GM12865 (cell line): ENCODE measurements at regions not wholly inside any gene's neighbourhood (a gene's known extent, or its start where the extent isn't known, plus 50 kb on each side); places are given as distances from the start of the nearest gene placed in this dataset.

Experiments
- DNase-seq: peaks from one replicate; pipeline ENCODE4 v3.0.0; 2010; ENCODE audit warnings: low read depth
- H3K4me3 ChIP-seq: 2 replicates; pipeline ENCODE4 v1.5.1; 2011; ENCODE audit warnings: mild to moderate bottlenecking, low read depth, low read length, control low read depth
- CTCF ChIP-seq: IDR thresholded peaks from 2 replicates; pipeline ENCODE4 v1.5.1; 2011; ENCODE audit warnings: low read length, control low read depth, low read depth, inconsistent platforms; ENCODE audit not compliant: insufficient read depth; ENCODE audit errors: missing control alignments

DNA sequence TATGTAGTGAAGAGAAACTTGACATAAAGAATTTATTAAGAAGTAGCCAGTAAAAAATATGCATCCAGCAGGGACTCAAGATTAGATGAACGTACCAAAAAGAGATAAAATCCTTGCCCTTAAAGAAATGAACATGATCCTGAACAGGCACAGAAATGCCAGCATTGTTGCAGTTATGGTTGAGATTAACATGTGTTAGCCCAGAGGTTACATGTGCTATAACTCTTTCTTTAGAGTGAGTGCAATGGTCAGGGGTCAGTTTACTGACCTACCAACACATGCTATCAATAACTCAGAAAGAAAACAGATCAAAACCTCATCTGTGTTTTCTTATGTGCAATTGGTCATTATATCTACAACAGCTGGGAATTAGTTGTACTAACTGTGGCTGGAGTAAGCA, 166.1 kb upstream of the NDST3 start:
- TF ChIP-seq CTCF = no peak
- no peak overlapping the region for H3K4me3 ChIP-seq
- DNase-seq = no peak

- DNase-seq = no peak
- no peak for TF ChIP-seq CTCF
- no peak overlapping the region for H3K4me3 ChIP-seq
These were observed 160.5 kb upstream of the NDST3 start for GRCh38 chr4:117873779-117874178.

GRCh38 chr4:117874216-117874615, 160.1 kb upstream of the NDST3 start:
- no peak for TF ChIP-seq CTCF
- DNase-seq = no peak
- no peak overlapping the region for H3K4me3 ChIP-seq

- no peak overlapping the region for H3K4me3 ChIP-seq
- DNase-seq = no peak
- no peak for TF ChIP-seq CTCF
These were observed 144.3 kb upstream of the NDST3 start for GRCh38 chr4:117889978-117890377.

DNA sequence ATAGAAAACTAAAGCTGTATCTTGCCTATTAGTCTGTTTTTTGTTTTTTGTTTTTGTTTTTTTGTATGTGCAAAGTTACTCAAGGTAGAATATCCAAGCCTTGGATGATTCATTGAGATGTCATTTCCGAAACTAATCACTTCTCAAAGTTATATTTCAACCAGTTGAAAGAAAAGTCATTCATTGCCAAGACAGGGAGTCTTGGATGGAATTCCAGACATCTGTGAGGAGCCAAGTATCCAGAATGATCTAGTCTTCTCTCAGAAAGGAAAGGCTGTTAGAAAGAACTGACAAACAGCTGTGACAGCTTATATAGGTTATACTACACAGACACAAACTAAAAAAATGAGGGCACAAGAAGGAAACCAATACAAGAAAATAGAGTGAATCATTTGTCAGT, 141.1 kb upstream of the NDST3 start:
- H3K4me3 ChIP-seq = no peak overlapping the region
- DNase-seq = no peak
- TF ChIP-seq CTCF = no peak

DNA sequence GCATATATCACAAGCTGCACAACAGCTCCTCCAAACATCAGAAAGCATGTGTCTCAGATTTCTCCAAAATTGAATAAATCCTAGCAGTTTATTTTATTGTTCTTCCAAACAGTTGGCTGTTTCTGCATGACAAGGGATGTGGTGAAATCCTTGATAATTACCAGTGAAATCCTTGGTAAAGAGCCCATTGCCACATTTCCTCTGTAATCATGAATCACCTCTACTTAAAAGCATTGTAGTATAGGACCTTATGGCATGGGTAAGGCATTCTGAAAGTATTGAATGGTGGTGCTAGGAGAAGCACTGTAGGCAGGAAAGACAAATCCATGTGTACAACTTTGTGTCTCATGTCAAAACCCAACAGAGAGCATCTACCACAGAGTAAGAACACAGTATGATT, 135.8 kb upstream of the NDST3 start:
- no peak for TF ChIP-seq CTCF
- DNase-seq = no peak
- H3K4me3 ChIP-seq = no peak overlapping the region

DNA sequence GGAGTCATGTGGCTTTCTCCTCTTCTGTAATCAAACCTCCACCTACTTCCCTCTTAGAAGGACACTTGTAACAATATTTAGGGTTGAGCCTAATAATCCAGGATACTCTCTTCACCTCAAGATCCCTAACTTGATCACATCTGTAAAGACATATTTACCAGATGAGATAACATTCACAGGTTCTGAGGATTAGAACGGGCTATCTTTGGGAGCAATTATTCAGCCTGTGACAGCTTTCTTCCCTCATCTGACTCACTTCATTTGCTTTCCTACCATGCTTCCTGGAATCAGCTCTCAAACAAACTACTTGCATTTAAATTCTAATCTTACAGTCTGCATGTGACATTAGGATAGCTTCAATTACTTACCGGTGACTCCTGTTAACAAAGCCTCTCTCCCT, 133.5 kb upstream of the NDST3 start:
- no peak for DNase-seq
- no peak for TF ChIP-seq CTCF

More for the DNA sequence above, 133.5 kb upstream of the NDST3 start:
- H3K4me3 ChIP-seq = no peak overlapping the region
